Body of pancreas (tissue), 4 donors: ENCODE measurements at regions not wholly inside any gene's neighbourhood (a gene's known extent, or its start where the extent isn't known, plus 50 kb on each side); places are given as distances from the start of the nearest gene placed in this dataset.

Source experiments
- CTCF ChIP-seq, 7 experiments: fragments of 450-650 bp in 4 of 7; fragments of 200-600 bp in 3 of 7; sonication (generic) in 3 of 7; IDR thresholded peaks; one replicate each; pipeline ENCODE4 v1.5.1; 2016 to 2019; ENCODE audit warnings: antibody characterized with exemption in 7 of 7
- POLR2A ChIP-seq, 3 donors: fragments of 450-650 bp; IDR thresholded peaks; one replicate each; pipeline ENCODE4 v1.6.1; 2016; ENCODE audit warnings: antibody characterized with exemption in 3 of 3, mild to moderate bottlenecking in 2 of 3

DNA sequence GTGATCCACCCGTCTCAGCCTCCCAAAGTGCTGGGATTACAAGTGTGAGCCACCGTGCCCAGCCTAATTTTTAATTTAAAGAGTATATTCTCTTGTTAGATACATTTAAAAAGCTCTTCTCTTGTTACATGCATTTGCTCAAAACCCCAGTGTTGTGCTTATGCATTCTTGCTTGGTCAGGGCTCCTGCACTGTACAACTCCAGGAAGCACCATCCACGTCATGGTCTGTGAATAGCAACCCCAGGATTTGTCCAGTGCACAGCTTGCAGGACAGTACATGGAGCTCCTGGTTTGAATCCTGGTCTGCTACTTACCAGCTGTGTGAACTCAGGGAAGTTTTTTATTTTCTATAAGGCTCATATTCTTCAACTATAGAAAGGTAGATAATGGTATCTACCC is 80.8 kb downstream of the MDH1 start:
- TF ChIP-seq CTCF (IDR thresholded peaks at IDR 0.05): no peak
- no peak for TF ChIP-seq POLR2A (IDR thresholded peaks at IDR 0.05)
